Stimulated activated effector memory CD8-positive, alpha-beta T cell treated with anti-CD3 and anti-CD28 coated beads, Interleukin-12 subunit alpha, Interleukin-12 subunit beta, amount 100 ng/mL, for 72 hours (primary cell): ENCODE measurements at regions not wholly inside any gene's neighbourhood (a gene's known extent, or its start where the extent isn't known, plus 50 kb on each side); places are given as distances from the start of the nearest gene placed in this dataset.
A peak's percentile ranks its signal among the peaks of the same experiment; 100 is the strongest.

Experiments used
- ATAC-seq: fragments of 150-1000 bp; cut with Tn5 transposase; 2 replicates; pipeline ENCODE4 v1.10.0; 2021
- DNase-seq, 2 donors: peaks; one replicate each; pipeline ENCODE4 v3.0.0; 2021 to 2022; ENCODE audit warnings: low spot score in 2 of 2
- H3K27ac Mint-ChIP-seq: one replicate; pipeline ENCODE4 v1.8.0; 2022; ENCODE audit warnings: mild to moderate bottlenecking, mixed read lengths
- H3K36me3 Mint-ChIP-seq: one replicate; pipeline ENCODE4 v1.8.0; 2022; ENCODE audit warnings: mild to moderate bottlenecking, mixed read lengths
- H3K4me1 Mint-ChIP-seq: one replicate; pipeline ENCODE4 v1.8.0; 2022; ENCODE audit warnings: mixed read lengths
- H3K4me3 Mint-ChIP-seq: one replicate; pipeline ENCODE4 v1.8.0; 2022; ENCODE audit warnings: mild to moderate bottlenecking, mixed read lengths
- H3K9me3 Mint-ChIP-seq: one replicate; pipeline ENCODE4 v1.8.0; 2022; ENCODE audit warnings: mixed read lengths

- DNase-seq (no peak), ATAC-seq (no peak)
- Mint-ChIP-seq H3K4me1 (no peaks in the 10 kb centered on the region), H3K9me3 (no peaks in the 10 kb centered on the region), H3K36me3 (no peaks in the 10 kb centered on the region), H3K4me3 (no peak overlapping the region), H3K27ac (no peak overlapping the region)
These were observed 439.9 kb downstream of the TBL1XR1 start for GRCh38 chr3:176757429-176757828.

GRCh38 chr3:176755977-176756376 lies 441.3 kb downstream of the TBL1XR1 start:
- DNase-seq (no peak), ATAC-seq (no peak)
- Mint-ChIP-seq H3K27ac (no peak overlapping the region), H3K4me1 (no peaks in the 10 kb centered on the region), H3K4me3 (no peak overlapping the region), H3K9me3 (peaks cover 5% of the 10 kb centered on the region), H3K36me3 (no peaks in the 10 kb centered on the region)

GRCh38 chr3:176755552-176755951 lies 441.7 kb downstream of the TBL1XR1 start:
- no peak overlapping the region for H3K4me3 Mint-ChIP-seq
- no peak overlapping the region for H3K27ac Mint-ChIP-seq
- ATAC-seq (no peak), DNase-seq (no peak)
- no peaks in the 10 kb centered on the region for H3K36me3 Mint-ChIP-seq
- peaks cover 5% of the 10 kb centered on the region for H3K9me3 Mint-ChIP-seq
- H3K4me1 Mint-ChIP-seq: no peaks in the 10 kb centered on the region

GRCh38 chr3:176741664-176742047 lies 455.6 kb downstream of the TBL1XR1 start:
- Mint-ChIP-seq H3K4me1 (no peaks in the 10 kb centered on the region), H3K4me3 (no peak overlapping the region), H3K36me3 (no peaks in the 10 kb centered on the region), H3K27ac (no peak overlapping the region), H3K9me3 (no peaks in the 10 kb centered on the region)
- DNase-seq (no peak), ATAC-seq (no peak)

GRCh38 chr3:176740906-176741663 lies 456.2 kb downstream of the TBL1XR1 start:
- ATAC-seq (no peak), DNase-seq (no peak)
- H3K4me3 Mint-ChIP-seq: no peak overlapping the region
- no peaks in the 10 kb centered on the region for H3K36me3 Mint-ChIP-seq
- no peak overlapping the region for H3K27ac Mint-ChIP-seq
- H3K9me3 Mint-ChIP-seq: no peaks in the 10 kb centered on the region
- H3K4me1 Mint-ChIP-seq: no peaks in the 10 kb centered on the region

GRCh38 chr3:176739159-176739558 lies 458.1 kb downstream of the TBL1XR1 start:
- no peak for ATAC-seq
- no peaks in the 10 kb centered on the region for H3K36me3 Mint-ChIP-seq
- DNase-seq: no peak
- H3K27ac Mint-ChIP-seq: no peak overlapping the region
- H3K9me3 Mint-ChIP-seq: no peaks in the 10 kb centered on the region
- H3K4me3 Mint-ChIP-seq: no peak overlapping the region
- H3K4me1 Mint-ChIP-seq: no peaks in the 10 kb centered on the region

GRCh38 chr3:176737480-176738110 lies 459.7 kb downstream of the TBL1XR1 start:
- no peak for DNase-seq
- Mint-ChIP-seq H3K36me3 (no peaks in the 10 kb centered on the region), H3K4me1 (no peaks in the 10 kb centered on the region), H3K9me3 (no peaks in the 10 kb centered on the region), H3K4me3 (no peak overlapping the region), H3K27ac (no peak overlapping the region)
- ATAC-seq: peak; percentile 26

- no peaks in the 10 kb centered on the region for H3K9me3 Mint-ChIP-seq
- H3K4me1 Mint-ChIP-seq: no peaks in the 10 kb centered on the region
- ATAC-seq: no peak
- no peak overlapping the region for H3K4me3 Mint-ChIP-seq
- H3K36me3 Mint-ChIP-seq: no peaks in the 10 kb centered on the region
- DNase-seq: no peak
- H3K27ac Mint-ChIP-seq: no peak overlapping the region
These were observed 463.1 kb downstream of the TBL1XR1 start for GRCh38 chr3:176734146-176734545.

- ATAC-seq (no peak), DNase-seq (no peak)
- Mint-ChIP-seq H3K4me1 (no peaks in the 10 kb centered on the region), H3K9me3 (peaks cover 2% of the 10 kb centered on the region), H3K27ac (no peak overlapping the region), H3K4me3 (no peak overlapping the region), H3K36me3 (no peaks in the 10 kb centered on the region)
These were observed 472.9 kb downstream of the TBL1XR1 start for GRCh38 chr3:176724394-176724759.

- H3K9me3 Mint-ChIP-seq: peaks cover 2% of the 10 kb centered on the region
- no peaks in the 10 kb centered on the region for H3K4me1 Mint-ChIP-seq
- no peak for ATAC-seq
- no peak overlapping the region for H3K4me3 Mint-ChIP-seq
- H3K36me3 Mint-ChIP-seq: no peaks in the 10 kb centered on the region
- no peak for DNase-seq
- H3K27ac Mint-ChIP-seq: no peak overlapping the region
These were observed 473.4 kb downstream of the TBL1XR1 start for GRCh38 chr3:176723758-176724393.

GRCh38 chr3:176714034-176714433 lies 483.2 kb downstream of the TBL1XR1 start:
- no peak for DNase-seq
- H3K36me3 Mint-ChIP-seq: no peaks in the 10 kb centered on the region
- no peak for ATAC-seq
- H3K9me3 Mint-ChIP-seq: no peaks in the 10 kb centered on the region
- no peaks in the 10 kb centered on the region for H3K4me1 Mint-ChIP-seq
- H3K27ac Mint-ChIP-seq: no peak overlapping the region
- H3K4me3 Mint-ChIP-seq: no peak overlapping the region

GRCh38 chr3:176712191-176712590 lies 485.1 kb downstream of the TBL1XR1 start:
- Mint-ChIP-seq H3K4me1 (no peaks in the 10 kb centered on the region), H3K4me3 (no peak overlapping the region), H3K27ac (no peak overlapping the region), H3K9me3 (peaks cover 2% of the 10 kb centered on the region), H3K36me3 (no peaks in the 10 kb centered on the region)
- no peak for DNase-seq
- ATAC-seq: no peak

GRCh38 chr3:176699288-176699687 lies 498.0 kb downstream of the TBL1XR1 start:
- Mint-ChIP-seq H3K27ac (no peak overlapping the region), H3K36me3 (no peaks in the 10 kb centered on the region), H3K9me3 (no peaks in the 10 kb centered on the region), H3K4me3 (no peak overlapping the region), H3K4me1 (no peaks in the 10 kb centered on the region)
- DNase-seq (no peak), ATAC-seq (no peak)

GRCh38 chr3:176697284-176697889 lies 499.9 kb downstream of the TBL1XR1 start:
- Mint-ChIP-seq H3K4me3 (no peak overlapping the region), H3K4me1 (no peaks in the 10 kb centered on the region), H3K27ac (no peak overlapping the region), H3K9me3 (no peaks in the 10 kb centered on the region), H3K36me3 (no peaks in the 10 kb centered on the region)
- DNase-seq (no peak), ATAC-seq (no peak)

GRCh38 chr3:176696816-176697215 lies 500.5 kb downstream of the TBL1XR1 start:
- Mint-ChIP-seq H3K36me3 (no peaks in the 10 kb centered on the region), H3K4me3 (no peak overlapping the region), H3K4me1 (no peaks in the 10 kb centered on the region), H3K9me3 (no peaks in the 10 kb centered on the region), H3K27ac (no peak overlapping the region)
- ATAC-seq: no peak
- DNase-seq: no peak
